GM19043 (cell line): ENCODE measurements at regions not wholly inside any gene's neighbourhood (a gene's known extent, or its start where the extent isn't known, plus 50 kb on each side); places are given as distances from the start of the nearest gene placed in this dataset.

Experiments used
- ATAC-seq: cut with Tn5 transposase; IDR thresholded peaks from one replicate; pipeline ENCODE4 v1.9.1; 2021; ENCODE audit warnings: low read depth; ENCODE audit not compliant: unreplicated experiment

- ATAC-seq = no peak
These were observed 133.0 kb downstream of the CD83 start for GRCh38 chr6:14250573-14250972.

- no peak for ATAC-seq
These were observed 134.8 kb downstream of the CD83 start for GRCh38 chr6:14252271-14252850.

GRCh38 chr6:14254505-14254904 lies 136.9 kb downstream of the CD83 start:
- ATAC-seq = peak; percentile 97

GRCh38 chr6:14255916-14256315 lies 138.3 kb downstream of the CD83 start:
- ATAC-seq = no peak

GRCh38 chr6:14258117-14258516 lies 140.5 kb downstream of the CD83 start:
- ATAC-seq = no peak

- no peak for ATAC-seq
These were observed 141.4 kb downstream of the CD83 start for GRCh38 chr6:14258695-14259593.

GRCh38 chr6:14259594-14260152 lies 142.1 kb downstream of the CD83 start:
- no peak for ATAC-seq

GRCh38 chr6:14260839-14261238 lies 143.3 kb downstream of the CD83 start:
- no peak for ATAC-seq

- ATAC-seq = no peak
These were observed 146.4 kb downstream of the CD83 start for GRCh38 chr6:14263881-14264424.

- no peak for ATAC-seq
These were observed 147.8 kb downstream of the CD83 start for GRCh38 chr6:14265049-14266021.

GRCh38 chr6:14266266-14266665 lies 148.7 kb downstream of the CD83 start:
- ATAC-seq = no peak

- ATAC-seq = no peak
These were observed 150.5 kb downstream of the CD83 start for GRCh38 chr6:14267885-14268660.

GRCh38 chr6:14269436-14269835 lies 151.9 kb downstream of the CD83 start:
- no peak for ATAC-seq

- ATAC-seq = no peak
These were observed 152.7 kb downstream of the CD83 start for GRCh38 chr6:14270142-14270893.

GRCh38 chr6:14270925-14271788 lies 153.6 kb downstream of the CD83 start:
- ATAC-seq = no peak

- no peak for ATAC-seq
These were observed 154.5 kb downstream of the CD83 start for GRCh38 chr6:14271789-14272736.

- ATAC-seq = no peak
These were observed 155.1 kb downstream of the CD83 start for GRCh38 chr6:14272737-14273085.
